A673 (cell line): ENCODE measurements at regions not wholly inside any gene's neighbourhood (a gene's known extent, or its start where the extent isn't known, plus 50 kb on each side); places are given as distances from the start of the nearest gene placed in this dataset.

Experiments
- BruUV-seq: library from RNA; stranded (reverse); fragments of 400-500 nt; replicated peaks from 2 replicates; lab custom pipeline; 2021; lab: Mats Ljungman, UMichigan
- CTCF ChIA-PET: fragments of 300-600 bp; sonication (Branson Sonifier 250); formaldehyde crosslinking; loops from one replicate; lab custom pipeline; 2022; ENCODE audit warnings: antibody characterized with exemption; lab: Charles Lee
- POLR2A ChIA-PET: fragments of 300-600 bp; sonication (Branson Sonifier 250); formaldehyde crosslinking; loops from one replicate; lab custom pipeline; 2022; ENCODE audit warnings: antibody characterized with exemption; ENCODE audit not compliant: low non-redundant PET; lab: Charles Lee
- DNase-seq: peaks from one replicate; pipeline ENCODE4 v3.0.0-alpha.2; 2015; ENCODE audit warnings: low spot score
- H3K27ac ChIP-seq: fragments of 200-600 bp; sonication (generic); 2 replicates; pipeline ENCODE4 v1.5.1; 2016; ENCODE audit warnings: mixed run types, low read depth, mild to moderate bottlenecking, mixed read lengths, antibody characterized with exemption, low read length; ENCODE audit not compliant: poor library complexity, severe bottlenecking
- H3K27me3 ChIP-seq: fragments of 200-600 bp; sonication (generic); replicated peaks from 2 replicates; pipeline ENCODE4 v1.6.1; 2017; ENCODE audit warnings: mixed run types, low read depth, mild to moderate bottlenecking, mixed read lengths, antibody characterized with exemption, low read length; ENCODE audit not compliant: insufficient read depth, poor library complexity
- H3K36me3 ChIP-seq: fragments of 200-600 bp; sonication (generic); 2 replicates; pipeline ENCODE4 v1.6.1; 2016; ENCODE audit warnings: mixed run types, mild to moderate bottlenecking, mixed read lengths, antibody characterized with exemption, low read length; ENCODE audit not compliant: insufficient read depth, poor library complexity, severe bottlenecking
- H3K4me1 ChIP-seq: fragments of 200-600 bp; sonication (generic); 2 replicates; pipeline ENCODE4 v1.6.1; 2017; ENCODE audit warnings: mixed run types, mild to moderate bottlenecking, mixed read lengths, antibody characterized with exemption, low read length; ENCODE audit not compliant: insufficient read depth, poor library complexity, severe bottlenecking
- H3K4me3 ChIP-seq: fragments of 200-600 bp; sonication (generic); 2 replicates; pipeline ENCODE4 v1.5.1; 2016; ENCODE audit warnings: low read depth, mixed run types, mild to moderate bottlenecking, mixed read lengths, low read length; ENCODE audit not compliant: poor library complexity, severe bottlenecking
- H3K9me3 ChIP-seq: fragments of 200-600 bp; sonication (generic); 2 replicates; pipeline ENCODE4 v1.6.1; 2016; ENCODE audit warnings: mixed run types, low read depth, mild to moderate bottlenecking, mixed read lengths, antibody characterized with exemption, low read length; ENCODE audit not compliant: poor library complexity, severe bottlenecking
- EZH2 ChIP-seq: fragments of 200-600 bp; sonication (generic); IDR thresholded peaks from 2 replicates; pipeline ENCODE4 v1.6.1; 2017; ENCODE audit warnings: borderline replicate concordance, low read depth, mild to moderate bottlenecking, mixed read lengths, antibody characterized with exemption, low read length; ENCODE audit not compliant: poor library complexity, severe bottlenecking
- intact Hi-C: fragments of 100-400 bp; cut with micrococcal nuclease; formaldehyde crosslinking; loops from one replicate; pipeline ENCODE4 v1.10.0; 2022; ENCODE audit not compliant: unreplicated experiment
- TF ChIP-seq, protein P1 (sequence below): fragments of 300-800, 200-600 bp; sonication (generic); conservative IDR thresholded peaks from 2 replicates; pipeline ENCODE4 v1.5.1; 2017; ENCODE audit warnings: low read depth, mild to moderate bottlenecking, antibody characterized with exemption, low read length, moderate library complexity, mixed read lengths

- H3K9me3 ChIP-seq: no peaks in the 10 kb centered on the region
- ChIA-PET POLR2A (no interaction called here), CTCF (no interaction called here)
- no peaks in the 10 kb centered on the region for H3K36me3 ChIP-seq
- H3K4me3 ChIP-seq: no peak overlapping the region
- H3K27ac ChIP-seq: no peak overlapping the region
- intact Hi-C loops: loop anchor here (10.0 kb wide), 1 partner anchor 1976 kb away; no protein-coding TSS in a partner anchor
- peaks cover 26% of the 10 kb centered on the region for H3K4me1 ChIP-seq
- DNase-seq: no peak
- TF ChIP-seq, protein P1, sequence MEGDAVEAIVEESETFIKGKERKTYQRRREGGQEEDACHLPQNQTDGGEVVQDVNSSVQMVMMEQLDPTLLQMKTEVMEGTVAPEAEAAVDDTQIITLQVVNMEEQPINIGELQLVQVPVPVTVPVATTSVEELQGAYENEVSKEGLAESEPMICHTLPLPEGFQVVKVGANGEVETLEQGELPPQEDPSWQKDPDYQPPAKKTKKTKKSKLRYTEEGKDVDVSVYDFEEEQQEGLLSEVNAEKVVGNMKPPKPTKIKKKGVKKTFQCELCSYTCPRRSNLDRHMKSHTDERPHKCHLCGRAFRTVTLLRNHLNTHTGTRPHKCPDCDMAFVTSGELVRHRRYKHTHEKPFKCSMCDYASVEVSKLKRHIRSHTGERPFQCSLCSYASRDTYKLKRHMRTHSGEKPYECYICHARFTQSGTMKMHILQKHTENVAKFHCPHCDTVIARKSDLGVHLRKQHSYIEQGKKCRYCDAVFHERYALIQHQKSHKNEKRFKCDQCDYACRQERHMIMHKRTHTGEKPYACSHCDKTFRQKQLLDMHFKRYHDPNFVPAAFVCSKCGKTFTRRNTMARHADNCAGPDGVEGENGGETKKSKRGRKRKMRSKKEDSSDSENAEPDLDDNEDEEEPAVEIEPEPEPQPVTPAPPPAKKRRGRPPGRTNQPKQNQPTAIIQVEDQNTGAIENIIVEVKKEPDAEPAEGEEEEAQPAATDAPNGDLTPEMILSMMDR: no peak
- no peak for TF ChIP-seq EZH2
- no TSS peak for BruUV-seq
- H3K27me3 ChIP-seq: no peaks in the 10 kb centered on the region
Observed at GRCh38 chr2:76279142-76279541, 568.4 kb upstream of the GCFC2 start.

DNA sequence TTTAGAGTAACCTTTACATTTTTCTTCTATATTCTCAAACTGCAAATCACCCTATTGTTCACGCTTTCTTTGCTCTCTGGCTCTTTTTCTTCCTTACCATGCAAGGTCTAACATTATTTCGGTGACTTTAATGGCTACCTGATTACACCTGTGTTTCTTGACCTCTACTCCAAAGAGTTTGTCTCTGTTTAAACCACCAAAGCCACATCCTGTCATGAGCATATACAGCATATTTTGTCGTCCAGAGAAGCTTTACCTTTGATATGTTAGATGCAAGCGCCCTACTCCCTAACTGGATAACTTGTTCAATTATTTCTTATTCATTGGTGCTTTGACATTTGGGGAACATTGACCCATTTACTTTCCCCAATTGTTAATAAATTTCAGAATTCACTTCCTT is 565.1 kb upstream of the GCFC2 start:
- no peak for DNase-seq
- no peak for TF ChIP-seq EZH2
- BruUV-seq: no TSS peak
- Histone ChIP-seq H3K4me3 (no peak overlapping the region), H3K4me1 (peaks cover 5% of the 10 kb centered on the region), H3K27ac (no peak overlapping the region), H3K36me3 (no peaks in the 10 kb centered on the region), H3K27me3 (no peaks in the 10 kb centered on the region), H3K9me3 (no peaks in the 10 kb centered on the region)
- intact Hi-C loops: loop anchor here (10.0 kb wide), 1 partner anchor 1979 kb away; no protein-coding TSS in a partner anchor
- ChIA-PET POLR2A (no interaction called here), CTCF (no interaction called here)

DNA sequence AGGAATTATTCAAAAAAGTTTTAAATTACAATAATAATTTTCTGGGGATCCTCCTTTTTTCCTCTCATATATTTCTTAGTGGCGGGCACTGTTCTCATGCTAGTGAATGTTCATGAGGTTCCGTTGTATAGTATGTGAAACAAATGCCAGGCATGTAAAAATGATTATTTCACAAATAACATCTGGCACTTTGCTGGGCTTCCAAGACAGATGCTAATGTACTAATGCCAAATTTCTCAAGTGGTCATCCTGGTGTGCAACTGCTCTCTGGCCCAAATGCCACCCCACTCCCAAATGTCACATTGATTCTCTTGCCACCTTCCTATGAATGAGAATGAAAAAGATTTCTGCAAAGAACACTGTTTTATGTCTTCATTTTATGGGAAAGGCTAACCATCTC is 564.0 kb upstream of the GCFC2 start:
- DNase-seq: no peak
- ChIA-PET CTCF (no interaction called here), POLR2A (no interaction called here)
- TF ChIP-seq, protein P1: no peak
- no peak for TF ChIP-seq EZH2
- BruUV-seq: no TSS peak
- Histone ChIP-seq H3K27me3 (no peaks in the 10 kb centered on the region), H3K9me3 (no peaks in the 10 kb centered on the region), H3K4me3 (no peak overlapping the region), H3K36me3 (no peaks in the 10 kb centered on the region), H3K4me1 (peaks cover 6% of the 10 kb centered on the region), H3K27ac (no peak overlapping the region)
- intact Hi-C loops: loop anchor here (10.0 kb wide), 1 partner anchor 1980 kb away; no protein-coding TSS in a partner anchor

- POLR2A ChIA-PET: no interaction called here
- no peaks in the 10 kb centered on the region for H3K36me3 ChIP-seq
- H3K27ac ChIP-seq: no peak overlapping the region
- H3K9me3 ChIP-seq: no peaks in the 10 kb centered on the region
- no peak for DNase-seq
- CTCF ChIA-PET: no interaction called here
- no peaks in the 10 kb centered on the region for H3K27me3 ChIP-seq
- intact Hi-C loops: loop anchor here (10.0 kb wide), 1 partner anchor 1981 kb away; no protein-coding TSS in a partner anchor
- no peak overlapping the region for H3K4me3 ChIP-seq
- TF ChIP-seq EZH2: no peak
- TF ChIP-seq, protein P1: no peak
- peaks cover 12% of the 10 kb centered on the region for H3K4me1 ChIP-seq
- no TSS peak for BruUV-seq
Observed at GRCh38 chr2:76274160-76274559, 563.4 kb upstream of the GCFC2 start.
